HEK293 (cell line): ENCODE measurements at regions not wholly inside any gene's neighbourhood (a gene's known extent, or its start where the extent isn't known, plus 50 kb on each side); places are given as distances from the start of the nearest gene placed in this dataset.

Experiments used
- FEZF1 ChIP-seq: fragments of 450-650 bp; formaldehyde crosslinking; IDR thresholded peaks from 2 replicates; pipeline ENCODE4 v1.5.1; 2016; ENCODE audit warnings: missing biosample characterization, missing genetic modification characterization
- GLIS1 ChIP-seq: fragments of 450-650 bp; formaldehyde crosslinking; IDR thresholded peaks from 2 replicates; pipeline ENCODE4 v1.5.1; 2016; ENCODE audit warnings: missing biosample characterization, missing genetic modification characterization
- KLF7 ChIP-seq: fragments of 450-650 bp; formaldehyde crosslinking; IDR thresholded peaks from 2 replicates; pipeline ENCODE4 v1.5.1; 2016; ENCODE audit warnings: missing biosample characterization, missing genetic modification characterization, borderline replicate concordance
- KLF8 ChIP-seq: fragments of 450-650 bp; formaldehyde crosslinking; IDR thresholded peaks from 2 replicates; pipeline ENCODE4 v1.5.1; 2016; ENCODE audit warnings: missing biosample characterization, missing genetic modification characterization
- RBAK ChIP-seq: fragments of 450-650 bp; formaldehyde crosslinking; IDR thresholded peaks from 2 replicates; pipeline ENCODE4 v1.5.1; 2016; ENCODE audit warnings: missing biosample characterization, missing genetic modification characterization
- SCRT2 ChIP-seq: fragments of 450-650 bp; formaldehyde crosslinking; IDR thresholded peaks from 2 replicates; pipeline ENCODE4 v1.5.1; 2016; ENCODE audit warnings: missing biosample characterization, missing genetic modification characterization
- SP2 ChIP-seq: fragments of 450-650 bp; formaldehyde crosslinking; IDR thresholded peaks from 2 replicates; pipeline ENCODE4 v1.5.1; 2016; ENCODE audit warnings: missing biosample characterization, missing genetic modification characterization
- SP7 ChIP-seq: fragments of 450-650 bp; formaldehyde crosslinking; IDR thresholded peaks from 2 replicates; pipeline ENCODE4 v1.5.1; 2016; ENCODE audit warnings: missing biosample characterization, missing genetic modification characterization
- ZBTB21 ChIP-seq: fragments of 450-650 bp; formaldehyde crosslinking; IDR thresholded peaks from 2 replicates; pipeline ENCODE4 v1.5.1; 2017; ENCODE audit warnings: missing biosample characterization, missing genetic modification characterization
- ZEB2 ChIP-seq: fragments of 450-650 bp; formaldehyde crosslinking; IDR thresholded peaks from 2 replicates; pipeline ENCODE4 v1.5.1; 2016; ENCODE audit warnings: missing biosample characterization, missing genetic modification characterization
- ZNF138 ChIP-seq: fragments of 450-650 bp; formaldehyde crosslinking; IDR thresholded peaks from 2 replicates; pipeline ENCODE4 v1.5.1; 2016; ENCODE audit warnings: missing biosample characterization, missing genetic modification characterization, borderline replicate concordance
- ZNF140 ChIP-seq: fragments of 450-650 bp; formaldehyde crosslinking; IDR thresholded peaks from 2 replicates; pipeline ENCODE4 v1.5.1; 2016; ENCODE audit warnings: missing biosample characterization, missing genetic modification characterization
- ZNF155 ChIP-seq: fragments of 450-650 bp; formaldehyde crosslinking; IDR thresholded peaks from 2 replicates; pipeline ENCODE4 v1.5.1; 2016; ENCODE audit warnings: missing biosample characterization, missing genetic modification characterization
- ZNF184 ChIP-seq: fragments of 450-650 bp; IDR thresholded peaks from 2 replicates; pipeline ENCODE4 v1.5.1; 2018; ENCODE audit warnings: missing biosample characterization, mild to moderate bottlenecking, missing genetic modification characterization
- ZNF23 ChIP-seq: fragments of 450-650 bp; formaldehyde crosslinking; IDR thresholded peaks from 2 replicates; pipeline ENCODE4 v1.5.1; 2016; ENCODE audit warnings: missing biosample characterization, missing genetic modification characterization, borderline replicate concordance
- ZNF266 ChIP-seq: fragments of 450-650 bp; formaldehyde crosslinking; IDR thresholded peaks from 2 replicates; pipeline ENCODE4 v1.5.1; 2016; ENCODE audit warnings: missing biosample characterization, missing genetic modification characterization, low read depth
- ZNF404 ChIP-seq: fragments of 450-650 bp; formaldehyde crosslinking; IDR thresholded peaks from 2 replicates; pipeline ENCODE4 v1.5.1; 2017; ENCODE audit warnings: missing biosample characterization, missing genetic modification characterization
- ZNF433 ChIP-seq: fragments of 450-650 bp; formaldehyde crosslinking; IDR thresholded peaks from 2 replicates; pipeline ENCODE4 v1.5.1; 2016; ENCODE audit warnings: missing biosample characterization, missing genetic modification characterization, low read depth
- ZNF510 ChIP-seq: fragments of 450-650 bp; formaldehyde crosslinking; IDR thresholded peaks from 2 replicates; pipeline ENCODE4 v1.5.1; 2018; ENCODE audit warnings: mild to moderate bottlenecking, missing genetic modification characterization, missing biosample characterization; ENCODE audit not compliant: insufficient replicate concordance
- ZNF544 ChIP-seq: fragments of 450-650 bp; formaldehyde crosslinking; IDR thresholded peaks from 2 replicates; pipeline ENCODE4 v1.5.0; 2017; ENCODE audit warnings: missing biosample characterization, missing genetic modification characterization
- ZNF555 ChIP-seq: fragments of 450-650 bp; formaldehyde crosslinking; conservative IDR thresholded peaks from 2 replicates; pipeline ENCODE4 v1.5.1; 2017; ENCODE audit warnings: missing biosample characterization, mild to moderate bottlenecking, missing genetic modification characterization, inconsistent platforms
- ZNF585B ChIP-seq: fragments of 450-650 bp; formaldehyde crosslinking; IDR thresholded peaks from 2 replicates; pipeline ENCODE4 v1.5.1; 2016; ENCODE audit warnings: missing biosample characterization, missing genetic modification characterization
- ZNF623 ChIP-seq: fragments of 450-650 bp; formaldehyde crosslinking; IDR thresholded peaks from 2 replicates; pipeline ENCODE4 v1.5.1; 2016; ENCODE audit warnings: missing biosample characterization, missing genetic modification characterization
- ZNF660 ChIP-seq: fragments of 450-650 bp; IDR thresholded peaks from 2 replicates; pipeline ENCODE4 v1.5.1; 2018; ENCODE audit warnings: missing biosample characterization, mild to moderate bottlenecking, missing genetic modification characterization
- ZNF768 ChIP-seq: fragments of 450-650 bp; formaldehyde crosslinking; IDR thresholded peaks from 2 replicates; pipeline ENCODE4 v1.5.1; 2018; ENCODE audit warnings: missing biosample characterization, mild to moderate bottlenecking, missing genetic modification characterization
- ZNF776 ChIP-seq: fragments of 450-650 bp; formaldehyde crosslinking; IDR thresholded peaks from 2 replicates; pipeline ENCODE4 v1.5.0; 2017; ENCODE audit warnings: missing biosample characterization, missing genetic modification characterization, borderline replicate concordance
- TF ChIP-seq, protein P1 (sequence below): fragments of 450-650 bp; formaldehyde crosslinking; IDR thresholded peaks from 2 replicates; pipeline ENCODE4 v1.5.1; 2016; ENCODE audit warnings: missing biosample characterization, missing genetic modification characterization
- TF ChIP-seq, protein P2 (sequence below): fragments of 450-650 bp; formaldehyde crosslinking; IDR thresholded peaks from 2 replicates; pipeline ENCODE4 v1.5.1; 2016; ENCODE audit warnings: missing biosample characterization, missing genetic modification characterization
- TF ChIP-seq, protein P3 (sequence below): fragments of 450-650 bp; formaldehyde crosslinking; IDR thresholded peaks from 2 replicates; pipeline ENCODE4 v1.5.1; 2016; ENCODE audit warnings: missing biosample characterization, missing genetic modification characterization, borderline replicate concordance
- TF ChIP-seq, protein P4 (sequence below): fragments of 450-650 bp; formaldehyde crosslinking; IDR thresholded peaks from 2 replicates; pipeline ENCODE4 v1.5.1; 2016; ENCODE audit warnings: missing biosample characterization, missing genetic modification characterization
- TF ChIP-seq, protein P5 (sequence below): fragments of 450-650 bp; formaldehyde crosslinking; IDR thresholded peaks from 2 replicates; pipeline ENCODE4 v1.5.1; 2016; ENCODE audit warnings: missing biosample characterization, missing genetic modification characterization

DNA sequence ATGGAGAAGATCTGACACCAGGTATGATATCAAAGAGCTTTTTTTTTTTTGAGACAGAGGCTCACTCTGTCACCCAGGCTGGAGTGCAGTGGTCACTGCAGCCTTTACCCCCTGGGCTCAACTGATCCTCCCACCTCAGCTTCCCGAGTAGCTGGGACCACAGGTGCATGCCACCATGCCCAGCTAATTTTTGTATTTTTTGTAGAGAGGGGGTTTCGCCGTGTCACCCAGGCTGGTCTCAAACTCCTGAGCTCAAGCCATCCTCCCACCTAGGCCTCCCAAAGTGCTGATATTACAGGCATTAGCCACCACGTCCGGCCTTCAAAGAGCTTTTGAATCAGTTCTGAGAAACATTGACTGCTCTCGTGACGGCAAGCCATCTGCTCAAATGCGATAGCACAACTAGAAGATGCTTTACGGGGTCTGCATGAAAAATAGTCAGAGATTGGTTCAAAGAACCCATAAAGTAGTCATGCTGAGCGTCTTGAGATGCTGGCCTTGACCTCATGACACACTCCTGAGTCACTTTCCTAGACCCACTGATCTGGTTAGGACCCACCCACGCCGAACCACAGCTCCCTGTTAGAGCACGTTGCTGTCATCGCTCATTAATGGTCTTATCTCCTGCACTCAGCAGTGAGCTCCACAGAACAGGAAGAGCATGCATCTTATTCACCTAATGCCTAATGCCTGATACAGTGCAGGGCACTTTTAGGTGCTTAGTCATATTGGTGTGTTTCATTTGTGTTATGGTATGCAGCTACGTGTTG is 57.0 kb upstream of the NR2F2 start (continued):
- no peak for TF ChIP-seq ZNF510 (tag by site-specific recombination)
- TF ChIP-seq, protein P1, sequence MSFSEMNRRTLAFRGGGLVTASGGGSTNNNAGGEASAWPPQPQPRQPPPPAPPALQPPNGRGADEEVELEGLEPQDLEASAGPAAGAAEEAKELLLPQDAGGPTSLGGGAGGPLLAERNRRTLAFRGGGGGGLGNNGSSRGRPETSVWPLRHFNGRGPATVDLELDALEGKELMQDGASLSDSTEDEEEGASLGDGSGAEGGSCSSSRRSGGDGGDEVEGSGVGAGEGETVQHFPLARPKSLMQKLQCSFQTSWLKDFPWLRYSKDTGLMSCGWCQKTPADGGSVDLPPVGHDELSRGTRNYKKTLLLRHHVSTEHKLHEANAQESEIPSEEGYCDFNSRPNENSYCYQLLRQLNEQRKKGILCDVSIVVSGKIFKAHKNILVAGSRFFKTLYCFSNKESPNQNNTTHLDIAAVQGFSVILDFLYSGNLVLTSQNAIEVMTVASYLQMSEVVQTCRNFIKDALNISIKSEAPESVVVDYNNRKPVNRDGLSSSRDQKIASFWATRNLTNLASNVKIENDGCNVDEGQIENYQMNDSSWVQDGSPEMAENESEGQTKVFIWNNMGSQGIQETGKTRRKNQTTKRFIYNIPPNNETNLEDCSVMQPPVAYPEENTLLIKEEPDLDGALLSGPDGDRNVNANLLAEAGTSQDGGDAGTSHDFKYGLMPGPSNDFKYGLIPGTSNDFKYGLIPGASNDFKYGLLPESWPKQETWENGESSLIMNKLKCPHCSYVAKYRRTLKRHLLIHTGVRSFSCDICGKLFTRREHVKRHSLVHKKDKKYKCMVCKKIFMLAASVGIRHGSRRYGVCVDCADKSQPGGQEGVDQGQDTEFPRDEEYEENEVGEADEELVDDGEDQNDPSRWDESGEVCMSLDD (tag by site-specific recombination): no peak
- TF ChIP-seq ZNF266 (tag by site-specific recombination): no peak
- TF ChIP-seq ZNF155 (tag by site-specific recombination): no peak
- TF ChIP-seq, protein P2, sequence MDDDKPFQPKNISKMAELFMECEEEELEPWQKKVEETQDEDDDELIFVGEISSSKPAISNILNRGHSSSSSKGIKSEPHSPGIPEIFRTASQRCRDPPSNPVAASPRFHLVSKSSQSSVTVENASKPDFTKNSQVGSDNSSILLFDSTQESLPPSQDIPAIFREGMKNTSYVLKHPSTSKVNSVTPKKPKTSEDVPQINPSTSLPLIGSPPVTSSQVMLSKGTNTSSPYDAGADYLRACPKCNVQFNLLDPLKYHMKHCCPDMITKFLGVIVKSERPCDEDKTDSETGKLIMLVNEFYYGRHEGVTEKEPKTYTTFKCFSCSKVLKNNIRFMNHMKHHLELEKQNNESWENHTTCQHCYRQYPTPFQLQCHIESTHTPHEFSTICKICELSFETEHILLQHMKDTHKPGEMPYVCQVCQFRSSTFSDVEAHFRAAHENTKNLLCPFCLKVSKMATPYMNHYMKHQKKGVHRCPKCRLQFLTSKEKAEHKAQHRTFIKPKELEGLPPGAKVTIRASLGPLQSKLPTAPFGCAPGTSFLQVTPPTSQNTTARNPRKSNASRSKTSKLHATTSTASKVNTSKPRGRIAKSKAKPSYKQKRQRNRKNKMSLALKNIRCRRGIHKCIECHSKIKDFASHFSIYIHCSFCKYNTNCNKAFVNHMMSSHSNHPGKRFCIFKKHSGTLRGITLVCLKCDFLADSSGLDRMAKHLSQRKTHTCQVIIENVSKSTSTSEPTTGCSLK (tag by site-specific recombination): no peak
- no peak for TF ChIP-seq ZNF184 (tag by site-specific recombination)
- TF ChIP-seq KLF7 (tag by site-specific recombination): no peak
- TF ChIP-seq RBAK (tag by site-specific recombination): 0 out of 2 replicates have a peak, but pooled peaks have one; percentile 33
- no peak for TF ChIP-seq GLIS1 (tag by site-specific recombination)
- no peak for TF ChIP-seq KLF8 (tag by site-specific recombination)
- no peak for TF ChIP-seq SCRT2
- no peak for TF ChIP-seq ZNF768
- no peak for TF ChIP-seq ZEB2 (tag by site-specific recombination)
- TF ChIP-seq SP7 (tag by site-specific recombination): peak; percentile 82
- no peak for TF ChIP-seq ZBTB21 (tag by site-specific recombination)
- no peak for TF ChIP-seq ZNF555 (tag by site-specific recombination)
- TF ChIP-seq ZNF140 (tag by site-specific recombination): no peak
- no peak for TF ChIP-seq ZNF623 (tag by site-specific recombination)
- TF ChIP-seq, protein P3, sequence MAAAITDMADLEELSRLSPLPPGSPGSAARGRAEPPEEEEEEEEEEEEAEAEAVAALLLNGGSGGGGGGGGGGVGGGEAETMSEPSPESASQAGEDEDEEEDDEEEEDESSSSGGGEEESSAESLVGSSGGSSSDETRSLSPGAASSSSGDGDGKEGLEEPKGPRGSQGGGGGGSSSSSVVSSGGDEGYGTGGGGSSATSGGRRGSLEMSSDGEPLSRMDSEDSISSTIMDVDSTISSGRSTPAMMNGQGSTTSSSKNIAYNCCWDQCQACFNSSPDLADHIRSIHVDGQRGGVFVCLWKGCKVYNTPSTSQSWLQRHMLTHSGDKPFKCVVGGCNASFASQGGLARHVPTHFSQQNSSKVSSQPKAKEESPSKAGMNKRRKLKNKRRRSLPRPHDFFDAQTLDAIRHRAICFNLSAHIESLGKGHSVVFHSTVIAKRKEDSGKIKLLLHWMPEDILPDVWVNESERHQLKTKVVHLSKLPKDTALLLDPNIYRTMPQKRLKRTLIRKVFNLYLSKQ: no peak
- TF ChIP-seq ZNF776: no peak
- no peak for TF ChIP-seq ZNF404 (tag by site-specific recombination)
- TF ChIP-seq, protein P4, sequence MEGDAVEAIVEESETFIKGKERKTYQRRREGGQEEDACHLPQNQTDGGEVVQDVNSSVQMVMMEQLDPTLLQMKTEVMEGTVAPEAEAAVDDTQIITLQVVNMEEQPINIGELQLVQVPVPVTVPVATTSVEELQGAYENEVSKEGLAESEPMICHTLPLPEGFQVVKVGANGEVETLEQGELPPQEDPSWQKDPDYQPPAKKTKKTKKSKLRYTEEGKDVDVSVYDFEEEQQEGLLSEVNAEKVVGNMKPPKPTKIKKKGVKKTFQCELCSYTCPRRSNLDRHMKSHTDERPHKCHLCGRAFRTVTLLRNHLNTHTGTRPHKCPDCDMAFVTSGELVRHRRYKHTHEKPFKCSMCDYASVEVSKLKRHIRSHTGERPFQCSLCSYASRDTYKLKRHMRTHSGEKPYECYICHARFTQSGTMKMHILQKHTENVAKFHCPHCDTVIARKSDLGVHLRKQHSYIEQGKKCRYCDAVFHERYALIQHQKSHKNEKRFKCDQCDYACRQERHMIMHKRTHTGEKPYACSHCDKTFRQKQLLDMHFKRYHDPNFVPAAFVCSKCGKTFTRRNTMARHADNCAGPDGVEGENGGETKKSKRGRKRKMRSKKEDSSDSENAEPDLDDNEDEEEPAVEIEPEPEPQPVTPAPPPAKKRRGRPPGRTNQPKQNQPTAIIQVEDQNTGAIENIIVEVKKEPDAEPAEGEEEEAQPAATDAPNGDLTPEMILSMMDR (tag by site-specific recombination): no peak
- TF ChIP-seq, protein P5, sequence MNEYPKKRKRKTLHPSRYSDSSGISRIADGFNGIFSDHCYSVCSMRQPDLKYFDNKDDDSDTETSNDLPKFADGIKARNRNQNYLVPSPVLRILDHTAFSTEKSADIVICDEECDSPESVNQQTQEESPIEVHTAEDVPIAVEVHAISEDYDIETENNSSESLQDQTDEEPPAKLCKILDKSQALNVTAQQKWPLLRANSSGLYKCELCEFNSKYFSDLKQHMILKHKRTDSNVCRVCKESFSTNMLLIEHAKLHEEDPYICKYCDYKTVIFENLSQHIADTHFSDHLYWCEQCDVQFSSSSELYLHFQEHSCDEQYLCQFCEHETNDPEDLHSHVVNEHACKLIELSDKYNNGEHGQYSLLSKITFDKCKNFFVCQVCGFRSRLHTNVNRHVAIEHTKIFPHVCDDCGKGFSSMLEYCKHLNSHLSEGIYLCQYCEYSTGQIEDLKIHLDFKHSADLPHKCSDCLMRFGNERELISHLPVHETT (tag by site-specific recombination): no peak
- no peak for TF ChIP-seq ZNF585B
- no peak for TF ChIP-seq ZNF138 (tag by site-specific recombination)
- no peak for TF ChIP-seq SP2 (tag by site-specific recombination)
- 0 out of 2 replicates have a peak, but pooled peaks have one; percentile 14 for TF ChIP-seq FEZF1
- no peak for TF ChIP-seq ZNF23 (tag by site-specific recombination)
- TF ChIP-seq ZNF433 (tag by site-specific recombination): no peak
- TF ChIP-seq ZNF544 (tag by site-specific recombination): no peak
- 0 out of 2 replicates have a peak, but pooled peaks have one; percentile 65 for TF ChIP-seq ZNF660 (tag by site-specific recombination)
